Vagina (tissue), 2 donors: ENCODE measurements at regions not wholly inside any gene's neighbourhood (a gene's known extent, or its start where the extent isn't known, plus 50 kb on each side); places are given as distances from the start of the nearest gene placed in this dataset.
"Not testable (repeated sequence)": the region's sequence is repeated elsewhere in the genome, so short reads cannot be mapped to it uniquely, and the experiment has no call there.

Source experiments
- DNase-seq, 2 donors: peaks; one replicate each; pipeline ENCODE4 v3.0.0-alpha.2; 2017; ENCODE audit errors: extremely low spot score in 2 of 2
- H3K27ac ChIP-seq: fragments of 200-600 bp; sonication (generic); one replicate; pipeline ENCODE4 v1.5.1; 2019
- H3K27me3 ChIP-seq: fragments of 200-600 bp; sonication (generic); one replicate; pipeline ENCODE4 v1.5.1; 2019
- H3K36me3 ChIP-seq, 2 donors: fragments of 200-600 bp; sonication (generic); one replicate each; pipeline ENCODE4 v1.5.1; 2017 to 2019
- H3K4me1 ChIP-seq: fragments of 200-600 bp; sonication (generic); one replicate; pipeline ENCODE4 v1.5.1; 2019
- H3K4me3 ChIP-seq, 2 donors: fragments of 200-600 bp; sonication (generic); 1 replicate in 1 of 2; 2 replicates in 1 of 2; pipeline ENCODE4 v1.5.1; 2016 to 2019
- H3K9me3 ChIP-seq: fragments of 200-600 bp; sonication (generic); one replicate; pipeline ENCODE4 v1.5.1; 2019
- CTCF ChIP-seq, 3 experiments: fragments of 450-650 bp in 2 of 3; fragments of 200-600 bp in 1 of 3; sonication (generic) in 1 of 3; IDR thresholded peaks; one replicate each; pipeline ENCODE4 v1.5.1; 2017 to 2019; ENCODE audit warnings: antibody characterized with exemption in 3 of 3, mild to moderate bottlenecking in 2 of 3, moderate library complexity in 2 of 3
- POLR2A ChIP-seq, 2 donors: fragments of 450-650 bp; IDR thresholded peaks; one replicate each; pipeline ENCODE4 v1.6.1; 2017; ENCODE audit warnings: antibody characterized with exemption in 2 of 2, mild to moderate bottlenecking in 2 of 2, moderate library complexity in 2 of 2
- POLR2AphosphoS5 ChIP-seq, 2 donors: sonication (generic); formaldehyde crosslinking; IDR thresholded peaks; one replicate each; pipeline ENCODE4 v1.9.0; 2017; ENCODE audit warnings: antibody characterized with exemption in 2 of 2, mild to moderate bottlenecking in 2 of 2, low read depth in 1 of 2; ENCODE audit not compliant: insufficient read depth in 1 of 2
- intact Hi-C: fragments of 100-400 bp; cut with DNase I; formaldehyde crosslinking; loops from one replicate; pipeline ENCODE4 v1.15.1; 2023

GRCh38 chr5:6548756-6549285 is 84.0 kb downstream of the NSUN2 start:
- no peak overlapping the region for H3K27ac ChIP-seq
- H3K4me1 ChIP-seq: no peaks in the 10 kb centered on the region
- no peak overlapping the region for H3K4me3 ChIP-seq
- H3K9me3 ChIP-seq: no peaks in the 10 kb centered on the region
- DNase-seq: peak in 1 of 2 donors; percentile 47
- no peaks in the 10 kb centered on the region for H3K27me3 ChIP-seq
- TF ChIP-seq POLR2A (IDR thresholded peaks at IDR 0.05) (no peak), CTCF (IDR thresholded peaks at IDR 0.05) (no peak), POLR2AphosphoS5 (IDR thresholded peaks at IDR 0.05; ENCODE audit: insufficient read depth in 1 of 2, low read depth in 1 of 2) (no peak)
- H3K36me3 ChIP-seq: no peaks in the 10 kb centered on the region
- intact Hi-C loops: no loop called here

- peak in 1 of 2 donors; percentile 27 for DNase-seq
- H3K9me3 ChIP-seq, H3K27me3 ChIP-seq, H3K27ac ChIP-seq, H3K4me1 ChIP-seq, H3K36me3 ChIP-seq, intact Hi-C loops, H3K4me3 ChIP-seq: not testable (repeated sequence)
These were observed 84.8 kb downstream of the NSUN2 start for GRCh38 chr5:6547926-6548519.

GRCh38 chr5:6547498-6547897 is 85.3 kb downstream of the NSUN2 start:
- H3K4me3 ChIP-seq: no peak overlapping the region
- DNase-seq: peak in 1 of 2 donors; percentile 65
- no peaks in the 10 kb centered on the region for H3K27me3 ChIP-seq
- intact Hi-C loops: no loop called here
- no peak for TF ChIP-seq CTCF (IDR thresholded peaks at IDR 0.05)
- no peak for TF ChIP-seq POLR2AphosphoS5 (IDR thresholded peaks at IDR 0.05; ENCODE audit: insufficient read depth in 1 of 2, low read depth in 1 of 2)
- TF ChIP-seq POLR2A (IDR thresholded peaks at IDR 0.05): no peak
- no peaks in the 10 kb centered on the region for H3K9me3 ChIP-seq
- H3K4me1 ChIP-seq: no peaks in the 10 kb centered on the region
- H3K36me3 ChIP-seq: no peaks in the 10 kb centered on the region
- H3K27ac ChIP-seq: no peak overlapping the region

- no peak overlapping the region for H3K27ac ChIP-seq
- intact Hi-C loops: no loop called here
- H3K36me3 ChIP-seq: no peaks in the 10 kb centered on the region
- H3K27me3 ChIP-seq: no peaks in the 10 kb centered on the region
- no peaks in the 10 kb centered on the region for H3K4me1 ChIP-seq
- no peak for TF ChIP-seq POLR2AphosphoS5 (IDR thresholded peaks at IDR 0.05; ENCODE audit: insufficient read depth in 1 of 2, low read depth in 1 of 2)
- TF ChIP-seq POLR2A (IDR thresholded peaks at IDR 0.05): no peak
- TF ChIP-seq CTCF (IDR thresholded peaks at IDR 0.05): no peak
- no peaks in the 10 kb centered on the region for H3K9me3 ChIP-seq
- peak; percentile 62 to 82 for DNase-seq
- H3K4me3 ChIP-seq: no peak overlapping the region
These were observed 86.8 kb downstream of the NSUN2 start for GRCh38 chr5:6545770-6546690.

- Histone ChIP-seq H3K4me1 (no peaks in the 10 kb centered on the region), H3K27ac (no peak overlapping the region), H3K36me3 (no peaks in the 10 kb centered on the region), H3K27me3 (no peaks in the 10 kb centered on the region), H3K9me3 (no peaks in the 10 kb centered on the region), H3K4me3 (no peak overlapping the region)
- DNase-seq: peak; percentile 49 to 70
- TF ChIP-seq POLR2AphosphoS5 (IDR thresholded peaks at IDR 0.05; ENCODE audit: insufficient read depth in 1 of 2, low read depth in 1 of 2) (no peak), CTCF (IDR thresholded peaks at IDR 0.05) (no peak), POLR2A (IDR thresholded peaks at IDR 0.05) (no peak)
- intact Hi-C loops: no loop called here
These were observed 87.7 kb downstream of the NSUN2 start for GRCh38 chr5:6545036-6545693.
